Stimulated activated CD8-positive, alpha-beta memory T cell treated with anti-CD3 and anti-CD28 coated beads, Interleukin-15, amount 100 ng/mL, for 24 hours (primary cell): ENCODE measurements at regions not wholly inside any gene's neighbourhood (a gene's known extent, or its start where the extent isn't known, plus 50 kb on each side); places are given as distances from the start of the nearest gene placed in this dataset.
"Not testable (repeated sequence)": the region's sequence is repeated elsewhere in the genome, so short reads cannot be mapped to it uniquely, and the experiment has no call there.

ENCODE experiments used
- DNase-seq: peaks from one replicate; pipeline ENCODE4 v3.0.0-alpha.2; 2020; ENCODE audit warnings: low read depth

GRCh38 chr15:32536507-32537172 lies 56.6 kb upstream of the GOLGA8N start:
- DNase-seq, result peak; percentile 20

GRCh38 chr15:32536057-32536493 lies 57.2 kb upstream of the GOLGA8N start:
- DNase-seq, result not testable (repeated sequence)

GRCh38 chr15:32535150-32535898 lies 57.9 kb upstream of the GOLGA8N start:
- not testable (repeated sequence) for DNase-seq

- not testable (repeated sequence) for DNase-seq
These were observed 67.5 kb upstream of the GOLGA8O start for GRCh38 chr15:32522900-32523299.

GRCh38 chr15:32522421-32522820 lies 67.0 kb upstream of the GOLGA8O start:
- not testable (repeated sequence) for DNase-seq

- not testable (repeated sequence) for DNase-seq
These were observed 63.5 kb upstream of the GOLGA8O start for GRCh38 chr15:32518976-32519375.

- DNase-seq, result not testable (repeated sequence)
These were observed 62.6 kb upstream of the GOLGA8O start for GRCh38 chr15:32518013-32518412.

- not testable (repeated sequence) for DNase-seq
These were observed 61.5 kb upstream of the GOLGA8O start for GRCh38 chr15:32516954-32517353.

GRCh38 chr15:32513378-32513777 lies 57.9 kb upstream of the GOLGA8O start:
- DNase-seq, result not testable (repeated sequence)

GRCh38 chr15:32510027-32510426 lies 54.6 kb upstream of the GOLGA8O start:
- DNase-seq, result not testable (repeated sequence)

- not testable (repeated sequence) for DNase-seq
These were observed 52.6 kb upstream of the GOLGA8O start for GRCh38 chr15:32508081-32508480.

GRCh38 chr15:32506787-32507186 lies 51.4 kb upstream of the GOLGA8O start:
- DNase-seq, result not testable (repeated sequence)

- not testable (repeated sequence) for DNase-seq
These were observed 50.2 kb upstream of the GOLGA8O start for GRCh38 chr15:32505633-32506032.
